IgD-negative memory B cell (primary cell): ENCODE measurements at regions not wholly inside any gene's neighbourhood (a gene's known extent, or its start where the extent isn't known, plus 50 kb on each side); places are given as distances from the start of the nearest gene placed in this dataset.
"Not testable (repeated sequence)": the region's sequence is repeated elsewhere in the genome, so short reads cannot be mapped to it uniquely, and the experiment has no call there.

ENCODE experiments used
- H3K27ac Mint-ChIP-seq, 3 donors: one replicate each; pipeline ENCODE4 v1.8.0; 2020 to 2022; ENCODE audit warnings: mild to moderate bottlenecking in 3 of 3, mixed read lengths in 3 of 3, moderate library complexity in 1 of 3
- H3K27me3 Mint-ChIP-seq: one replicate; pipeline ENCODE4 v1.8.0; 2021; ENCODE audit warnings: mixed read lengths
- H3K36me3 Mint-ChIP-seq: one replicate; pipeline ENCODE4 v1.8.0; 2020; ENCODE audit warnings: mild to moderate bottlenecking, mixed read lengths
- H3K4me1 Mint-ChIP-seq, 3 donors: one replicate each; pipeline ENCODE4 v1.8.0; 2020 to 2022; ENCODE audit warnings: mixed read lengths in 3 of 3, mild to moderate bottlenecking in 1 of 3
- H3K4me3 Mint-ChIP-seq, 4 donors: one replicate each; pipeline ENCODE4 v1.8.0; 2020 to 2022; ENCODE audit warnings: mild to moderate bottlenecking in 4 of 4, mixed read lengths in 4 of 4, moderate library complexity in 3 of 4
- H3K9me3 Mint-ChIP-seq, 3 donors: one replicate each; pipeline ENCODE4 v1.8.0; 2020 to 2021; ENCODE audit warnings: mixed read lengths in 3 of 3, mild to moderate bottlenecking in 1 of 3

DNA sequence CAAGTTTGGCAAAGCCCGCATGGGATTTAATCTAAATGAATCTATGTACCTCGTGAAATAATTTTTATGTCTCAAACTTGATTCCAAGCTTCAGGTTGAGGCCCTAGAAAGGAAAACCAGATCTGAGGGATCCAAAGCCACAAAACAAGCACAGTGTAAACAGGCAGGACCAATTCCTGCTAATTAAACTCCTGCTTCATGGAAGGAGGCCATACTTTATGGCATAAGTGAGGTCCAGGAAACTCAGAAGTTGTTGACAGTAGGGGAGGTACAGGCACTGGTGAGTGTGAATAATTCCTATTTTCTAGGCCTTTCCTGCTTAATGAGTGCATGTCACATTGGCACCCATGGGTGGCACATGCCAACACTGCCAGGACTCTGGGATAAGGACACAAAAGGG, 648.6 kb upstream of the SGCD start:
- H3K4me1 Mint-ChIP-seq: peaks cover 0 to 1% (median 0%) of the 10 kb centered on the region in 3 donors
- peaks cover 3 to 6% (median 3%) of the 10 kb centered on the region in 3 donors for H3K9me3 Mint-ChIP-seq

GRCh38 chr5:155679530-155679929, 647.4 kb upstream of the SGCD start:
- Mint-ChIP-seq H3K36me3 (no peaks in the 10 kb centered on the region), H3K4me1 (no peaks in the 10 kb centered on the region), H3K4me3 (no peak overlapping the region), H3K27ac (no peak overlapping the region), H3K27me3 (no peaks in the 10 kb centered on the region), H3K9me3 (peaks cover 3 to 7% (median 6%) of the 10 kb centered on the region in 3 donors)

More for the DNA sequence above, 648.6 kb upstream of the SGCD start:
- no peak overlapping the region for H3K27ac Mint-ChIP-seq
- no peak overlapping the region for H3K4me3 Mint-ChIP-seq
- no peaks in the 10 kb centered on the region for H3K27me3 Mint-ChIP-seq
- H3K36me3 Mint-ChIP-seq: no peaks in the 10 kb centered on the region

GRCh38 chr5:155684417-155684816, 642.5 kb upstream of the SGCD start:
- Mint-ChIP-seq H3K36me3 (no peaks in the 10 kb centered on the region), H3K27me3 (peaks cover 3% of the 10 kb centered on the region), H3K4me1 (no peaks in the 10 kb centered on the region), H3K27ac (no peak overlapping the region), H3K4me3 (no peak overlapping the region), H3K9me3 (peaks cover 0 to 5% (median 4%) of the 10 kb centered on the region in 3 donors)

GRCh38 chr5:155686131-155686530, 640.8 kb upstream of the SGCD start:
- Mint-ChIP-seq H3K27me3 (peaks cover 3% of the 10 kb centered on the region), H3K36me3 (no peaks in the 10 kb centered on the region), H3K9me3 (peaks cover 0 to 4% (median 3%) of the 10 kb centered on the region in 3 donors), H3K27ac (no peak overlapping the region), H3K4me3 (no peak overlapping the region), H3K4me1 (no peaks in the 10 kb centered on the region)

DNA sequence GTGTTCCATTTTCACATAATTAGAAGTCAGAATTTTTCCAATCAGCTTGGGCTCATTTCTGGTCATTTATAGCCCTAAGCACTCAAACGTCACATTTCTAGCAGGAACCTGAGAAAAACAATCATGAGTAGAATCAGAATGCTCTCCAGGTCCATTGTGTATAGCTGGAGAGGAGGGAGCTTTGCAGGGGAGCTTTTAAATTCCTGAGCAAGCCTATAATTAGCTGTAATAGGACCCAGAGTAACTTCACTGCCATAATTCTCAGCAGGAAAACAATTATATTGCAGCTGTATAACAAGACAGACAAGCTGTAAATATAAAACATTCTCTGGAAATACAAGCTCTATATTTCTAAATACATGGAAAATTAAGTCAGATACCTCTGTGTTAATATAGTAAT, 637.6 kb upstream of the SGCD start:
- Mint-ChIP-seq H3K27ac (no peak overlapping the region), H3K36me3 (no peaks in the 10 kb centered on the region)

GRCh38 chr5:155696362-155696761, 630.6 kb upstream of the SGCD start:
- Mint-ChIP-seq H3K4me1 (no peaks in the 10 kb centered on the region), H3K27ac (no peak overlapping the region), H3K4me3 (no peak overlapping the region), H3K36me3 (no peaks in the 10 kb centered on the region), H3K9me3 (no peaks in the 10 kb centered on the region), H3K27me3 (no peaks in the 10 kb centered on the region)

More for the DNA sequence above, 637.6 kb upstream of the SGCD start:
- Mint-ChIP-seq H3K27me3 (peaks cover 3% of the 10 kb centered on the region), H3K9me3 (peaks cover 0 to 2% (median 0%) of the 10 kb centered on the region in 3 donors), H3K4me3 (no peak overlapping the region), H3K4me1 (no peaks in the 10 kb centered on the region)

DNA sequence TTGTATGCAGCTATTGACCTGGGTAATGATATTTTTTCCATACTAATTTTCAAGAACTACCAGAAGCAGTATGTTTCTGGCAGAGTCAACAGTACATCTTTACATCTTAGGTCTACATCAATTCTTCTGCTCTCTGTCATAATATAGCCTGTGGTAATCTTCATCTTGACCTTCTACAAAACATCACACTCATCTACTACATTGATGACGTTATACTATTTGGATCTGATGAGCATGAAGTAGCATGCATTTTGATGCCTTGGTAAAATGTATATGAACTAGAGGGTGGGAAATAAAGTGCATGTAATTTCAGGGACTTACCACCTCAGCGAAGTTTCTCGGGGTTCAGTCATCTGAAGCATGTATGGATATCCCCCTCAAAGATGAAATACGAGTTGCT, 629.7 kb upstream of the SGCD start:
- no peak overlapping the region for H3K27ac Mint-ChIP-seq
- no peaks in the 10 kb centered on the region for H3K4me1 Mint-ChIP-seq
- no peaks in the 10 kb centered on the region for H3K36me3 Mint-ChIP-seq
- no peak overlapping the region for H3K4me3 Mint-ChIP-seq
- H3K27me3 Mint-ChIP-seq: no peaks in the 10 kb centered on the region
- H3K9me3 Mint-ChIP-seq: no peaks in the 10 kb centered on the region

DNA sequence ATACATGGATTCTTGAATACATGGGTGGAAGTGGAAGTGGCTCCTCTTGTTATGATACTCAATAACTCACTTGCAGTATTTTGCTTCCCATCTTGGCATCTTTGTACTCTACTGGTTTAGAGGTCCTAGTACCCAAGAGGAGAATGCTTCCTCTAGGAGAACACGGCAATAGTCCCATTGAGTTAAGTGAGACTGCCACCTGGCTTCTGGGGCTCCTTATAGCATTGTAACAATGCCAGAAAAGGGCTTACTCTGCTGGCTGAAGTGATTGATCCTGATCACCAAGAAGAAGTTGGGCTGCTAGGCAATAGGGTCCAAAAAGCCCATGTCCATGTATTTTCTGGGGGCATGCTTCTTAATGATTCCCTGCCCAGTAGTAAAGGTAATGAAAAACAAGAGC, 627.6 kb upstream of the SGCD start:
- H3K4me3 Mint-ChIP-seq: no peak overlapping the region
- H3K27ac Mint-ChIP-seq: no peak overlapping the region
- no peaks in the 10 kb centered on the region for H3K4me1 Mint-ChIP-seq
- H3K9me3 Mint-ChIP-seq: no peaks in the 10 kb centered on the region
- no peaks in the 10 kb centered on the region for H3K36me3 Mint-ChIP-seq
- H3K27me3 Mint-ChIP-seq: no peaks in the 10 kb centered on the region

DNA sequence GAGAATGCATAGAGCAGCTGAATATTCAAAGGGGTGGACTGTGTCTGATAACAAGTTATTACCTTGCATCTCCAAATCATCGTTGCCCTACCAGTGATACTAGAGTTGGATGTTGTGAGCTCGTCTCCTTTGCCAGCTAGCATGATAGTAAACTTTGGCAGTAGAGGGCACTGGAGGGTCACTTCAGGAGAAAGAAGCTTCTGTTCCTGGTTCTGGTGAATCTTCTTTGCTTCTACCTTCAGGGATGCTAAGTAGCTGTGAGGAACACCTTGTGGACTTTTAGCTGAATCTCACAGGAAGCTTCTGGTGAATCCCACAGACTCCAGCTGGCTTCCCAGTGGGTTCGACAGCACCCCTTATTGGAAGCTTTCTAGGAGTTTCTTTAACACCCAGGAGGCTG, 626.6 kb upstream of the SGCD start:
- Mint-ChIP-seq H3K4me1 (no peaks in the 10 kb centered on the region), H3K27me3 (no peaks in the 10 kb centered on the region), H3K9me3 (no peaks in the 10 kb centered on the region), H3K27ac (no peak overlapping the region), H3K36me3 (no peaks in the 10 kb centered on the region), H3K4me3 (no peak overlapping the region)

DNA sequence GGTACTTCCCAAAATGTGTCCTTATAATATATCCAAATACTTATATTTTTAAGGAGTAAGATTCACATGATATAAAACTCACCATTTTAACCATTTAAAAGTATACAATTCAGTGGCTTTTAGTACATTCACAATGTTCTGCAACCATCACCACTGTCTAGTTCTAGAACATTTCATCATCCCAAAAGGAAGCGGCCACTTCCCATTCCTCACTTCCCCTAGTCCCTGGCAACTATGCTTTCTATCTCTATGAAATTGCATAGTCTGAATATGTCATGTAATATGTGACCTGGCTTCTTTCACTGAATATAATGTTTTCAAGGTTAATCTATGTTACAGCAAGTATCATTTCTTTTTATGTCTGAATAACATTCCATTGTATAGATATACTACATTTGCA, 615.1 kb upstream of the SGCD start:
- peaks cover 1% of the 10 kb centered on the region for H3K36me3 Mint-ChIP-seq
- no peaks in the 10 kb centered on the region for H3K4me1 Mint-ChIP-seq
- peaks cover 0 to 2% (median 2%) of the 10 kb centered on the region in 3 donors for H3K9me3 Mint-ChIP-seq
- H3K4me3 Mint-ChIP-seq: no peak overlapping the region
- H3K27me3 Mint-ChIP-seq: no peaks in the 10 kb centered on the region
- H3K27ac Mint-ChIP-seq: no peak overlapping the region

DNA sequence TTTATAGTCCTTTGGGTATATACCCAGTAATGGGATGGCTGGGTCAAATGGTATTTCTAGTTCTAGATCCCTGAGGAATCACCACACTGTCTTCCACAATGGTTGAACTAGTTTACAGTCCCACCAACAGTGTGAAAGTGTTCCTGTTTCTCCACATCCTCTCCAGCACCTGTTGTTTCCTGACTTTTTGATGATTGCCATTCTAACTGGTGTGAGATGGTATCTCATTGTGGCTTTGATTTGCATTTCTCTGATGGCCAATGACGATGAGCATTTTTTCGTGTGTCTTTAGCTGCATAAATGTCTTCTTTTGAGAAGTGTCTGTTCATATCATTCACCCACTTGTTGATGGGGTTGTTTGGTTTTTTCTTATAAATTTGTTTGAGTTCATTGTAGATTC, 612.5 kb upstream of the SGCD start:
- H3K36me3 Mint-ChIP-seq, H3K4me3 Mint-ChIP-seq, H3K9me3 Mint-ChIP-seq, H3K4me1 Mint-ChIP-seq, H3K27me3 Mint-ChIP-seq, H3K27ac Mint-ChIP-seq: not testable (repeated sequence)

DNA sequence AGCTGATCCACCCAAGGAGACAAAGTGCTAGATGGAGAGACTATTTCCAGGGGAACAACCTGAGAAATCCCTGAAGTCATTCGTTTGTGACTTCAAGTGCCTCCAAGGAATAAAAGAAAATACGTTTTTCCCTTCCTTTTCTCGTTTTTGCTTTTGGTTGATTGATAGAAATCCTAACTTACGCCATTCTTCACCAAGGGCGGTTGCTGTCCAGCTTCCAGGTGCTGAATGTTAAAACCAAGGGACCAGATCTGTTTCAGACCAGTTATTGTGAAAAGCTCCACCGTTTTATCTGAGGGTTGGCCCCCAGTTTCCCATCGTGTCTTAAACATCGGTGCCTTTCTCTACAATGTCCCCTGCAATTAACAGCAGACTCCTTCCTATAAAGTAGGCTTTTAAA, 600.7 kb upstream of the SGCD start:
- Mint-ChIP-seq H3K27ac (no peak overlapping the region), H3K27me3 (peaks cover 27% of the 10 kb centered on the region), H3K4me3 (no peak overlapping the region), H3K9me3 (peaks cover 0 to 2% (median 0%) of the 10 kb centered on the region in 3 donors), H3K4me1 (no peaks in the 10 kb centered on the region), H3K36me3 (no peaks in the 10 kb centered on the region)

- Mint-ChIP-seq H3K36me3 (no peaks in the 10 kb centered on the region), H3K27me3 (peaks cover 33% of the 10 kb centered on the region), H3K9me3 (peaks cover 0 to 2% (median 0%) of the 10 kb centered on the region in 3 donors), H3K27ac (no peak overlapping the region), H3K4me1 (no peaks in the 10 kb centered on the region), H3K4me3 (no peak overlapping the region)
Observed at GRCh38 chr5:155727512-155728145, 599.3 kb upstream of the SGCD start.

DNA sequence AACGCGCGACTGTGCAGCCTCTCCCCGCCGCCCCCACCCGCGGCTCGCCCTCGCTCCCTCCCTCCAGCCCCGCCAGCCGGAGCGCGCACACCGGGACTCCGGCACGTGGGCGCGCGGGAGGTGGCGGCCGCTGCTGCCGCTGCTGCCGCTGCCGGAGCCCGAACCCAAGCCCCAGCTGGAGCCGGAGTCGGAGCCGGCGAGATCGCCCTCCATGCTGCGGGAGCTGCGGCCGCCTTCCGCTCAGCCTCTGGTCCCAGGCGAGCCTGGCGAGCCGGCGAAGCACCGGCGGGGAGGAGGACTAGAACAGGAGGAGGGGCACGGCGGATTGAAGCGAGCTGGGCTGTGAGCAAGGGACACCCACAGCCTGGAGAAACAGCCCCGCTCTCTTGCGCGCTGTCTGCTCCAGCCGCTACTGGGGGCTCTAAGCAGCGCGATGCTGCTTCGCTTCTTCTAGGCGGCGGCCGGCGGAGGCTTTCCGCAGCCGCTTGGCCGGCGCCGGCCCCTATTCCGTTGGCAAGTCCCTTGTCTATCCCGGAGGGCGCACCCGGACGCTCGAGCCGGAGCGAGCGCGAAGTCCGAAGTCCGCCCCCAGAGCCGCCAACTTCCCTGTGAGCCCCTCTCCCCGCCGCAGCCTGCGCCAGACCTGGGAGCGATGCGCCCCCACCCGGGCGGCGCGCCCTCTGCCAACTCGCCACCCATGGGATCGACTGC, 598.7 kb upstream of the SGCD start:
- Mint-ChIP-seq H3K4me3 (no peak overlapping the region), H3K36me3 (peaks cover 3% of the 10 kb centered on the region), H3K4me1 (no peaks in the 10 kb centered on the region), H3K9me3 (peaks cover 0 to 4% (median 0%) of the 10 kb centered on the region in 3 donors), H3K27me3 (peaks cover 33% of the 10 kb centered on the region), H3K27ac (no peak overlapping the region)

DNA sequence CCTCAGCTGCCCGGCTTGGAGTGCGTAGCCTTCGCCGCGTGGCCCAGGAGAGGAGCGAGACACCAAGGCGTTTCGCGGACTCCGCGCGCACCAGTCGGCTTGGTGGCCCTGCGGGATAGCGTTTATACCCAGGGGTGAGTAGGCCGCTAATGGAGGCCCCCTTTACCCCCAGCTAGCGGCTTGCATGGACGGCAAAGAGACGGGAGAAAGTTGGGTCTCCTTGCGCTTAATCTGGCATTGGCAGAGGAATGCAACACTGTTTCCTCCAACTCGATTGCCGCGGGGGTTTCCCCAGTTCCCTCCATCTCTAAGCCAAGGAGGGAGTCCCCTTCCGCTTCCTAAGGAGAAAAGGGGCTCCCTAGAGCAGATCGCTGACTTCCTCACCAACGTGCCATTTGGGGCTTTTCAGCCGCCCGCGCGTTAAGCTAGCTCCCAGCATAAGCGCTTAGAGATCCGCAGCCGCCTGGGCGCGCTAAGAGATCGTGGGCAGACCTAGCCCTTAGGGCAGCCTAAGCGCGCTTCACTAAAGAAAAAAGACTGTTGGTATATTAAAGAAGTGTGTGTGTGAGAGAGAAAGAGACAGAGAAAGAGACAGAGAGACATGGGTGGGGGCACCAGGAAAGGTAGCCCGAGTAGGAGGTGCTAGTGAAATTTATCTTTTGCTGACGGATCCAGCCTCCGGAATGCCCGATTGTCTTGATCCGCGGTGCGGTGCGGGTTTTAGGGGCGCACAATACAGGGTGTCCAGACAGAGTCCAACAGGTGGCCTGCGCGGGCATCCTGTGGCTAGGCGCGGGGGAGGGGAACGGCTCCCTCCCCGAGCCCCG, 597.9 kb upstream of the SGCD start:
- Mint-ChIP-seq H3K27ac (no peak overlapping the region), H3K27me3 (peaks cover 33% of the 10 kb centered on the region), H3K4me3 (peak overlapping the region in 2 of 4 donors; percentile 68 to 71)

More for the DNA sequence above, 597.9 kb upstream of the SGCD start:
- H3K36me3 Mint-ChIP-seq: peaks cover 4% of the 10 kb centered on the region
- peaks cover 0 to 4% (median 0%) of the 10 kb centered on the region in 3 donors for H3K9me3 Mint-ChIP-seq
- no peaks in the 10 kb centered on the region for H3K4me1 Mint-ChIP-seq
